ENCODE measurements at regions not wholly inside any gene's neighbourhood (a gene's known extent, or its start where the extent isn't known, plus 50 kb on each side); places are given as distances from the start of the nearest gene placed in this dataset.

GRCh38 chr13:109884462-109884861 is 98.1 kb upstream of the IRS2 start:
- Histone ChIP-seq H3K9me3 (peaks cover 0 to 5% of the 10 kb centered on the region in 2 donors), H3K4me1 (no peaks in the 10 kb centered on the region), H3K27ac (no peak overlapping the region), H3K36me3 (no peaks in the 10 kb centered on the region), H3K4me3 (no peak overlapping the region), H3K27me3 (no peaks in the 10 kb centered on the region)
- no peak for TF ChIP-seq POLR2A (IDR thresholded peaks at IDR 0.05)
- no peak for TF ChIP-seq CTCF (IDR thresholded peaks at IDR 0.05)
- no peak for TF ChIP-seq POLR2AphosphoS5 (IDR thresholded peaks at IDR 0.05)
- intact Hi-C loops (cut with DNase I; ENCODE audit: low total_unique reads) = no loop called here
- no peak for DNase-seq (ENCODE audit: low spot score in 2 of 2)

- no peak for DNase-seq (ENCODE audit: low spot score in 2 of 2)
- no peaks in the 10 kb centered on the region for H3K4me1 ChIP-seq
- H3K27me3 ChIP-seq = no peaks in the 10 kb centered on the region
- no peak for TF ChIP-seq CTCF (IDR thresholded peaks at IDR 0.05)
- no peak for TF ChIP-seq POLR2A (IDR thresholded peaks at IDR 0.05)
- TF ChIP-seq POLR2AphosphoS5 (IDR thresholded peaks at IDR 0.05) = no peak
- no peaks in the 10 kb centered on the region for H3K36me3 ChIP-seq
- intact Hi-C loops (cut with DNase I; ENCODE audit: low total_unique reads) = no loop called here
- H3K27ac ChIP-seq = no peak overlapping the region
- peaks cover 0 to 5% of the 10 kb centered on the region in 2 donors for H3K9me3 ChIP-seq
- H3K4me3 ChIP-seq = no peak overlapping the region
Measured at GRCh38 chr13:109883181-109884180, 97.1 kb upstream of the IRS2 start.

- H3K4me3 ChIP-seq = no peak overlapping the region
- TF ChIP-seq CTCF (IDR thresholded peaks at IDR 0.05) (no peak), POLR2AphosphoS5 (IDR thresholded peaks at IDR 0.05) (no peak), POLR2A (IDR thresholded peaks at IDR 0.05) (no peak)
- intact Hi-C loops (cut with DNase I; ENCODE audit: low total_unique reads) = no loop called here
Measured at GRCh38 chr13:109881961-109882558, 95.7 kb upstream of the IRS2 start.

GRCh38 chr13:109881347-109881725 is 95.0 kb upstream of the IRS2 start:
- H3K27ac ChIP-seq = no peak overlapping the region
- no peaks in the 10 kb centered on the region for H3K36me3 ChIP-seq
- DNase-seq (ENCODE audit: low spot score in 2 of 2) = no peak
- no peaks in the 10 kb centered on the region for H3K4me1 ChIP-seq
- H3K27me3 ChIP-seq = no peaks in the 10 kb centered on the region
- H3K9me3 ChIP-seq = no peaks in the 10 kb centered on the region
- TF ChIP-seq CTCF (IDR thresholded peaks at IDR 0.05) (no peak), POLR2AphosphoS5 (IDR thresholded peaks at IDR 0.05) (no peak), POLR2A (IDR thresholded peaks at IDR 0.05) (no peak)
- H3K4me3 ChIP-seq = no peak overlapping the region
- intact Hi-C loops (cut with DNase I; ENCODE audit: low total_unique reads) = no loop called here

More at GRCh38 chr13:109881961-109882558, 95.7 kb upstream of the IRS2 start:
- Histone ChIP-seq H3K9me3 (no peaks in the 10 kb centered on the region), H3K27ac (no peak overlapping the region), H3K36me3 (no peaks in the 10 kb centered on the region), H3K27me3 (no peaks in the 10 kb centered on the region), H3K4me1 (no peaks in the 10 kb centered on the region)
- no peak for DNase-seq (ENCODE audit: low spot score in 2 of 2)
